DMS53 (cell line): ENCODE measurements at regions not wholly inside any gene's neighbourhood (a gene's known extent, or its start where the extent isn't known, plus 50 kb on each side); places are given as distances from the start of the nearest gene placed in this dataset.

Source experiments
- DNase-seq: peaks from one replicate; lab custom pipeline; 2025; lab: John Stamatoyannopoulos, UW

DNA sequence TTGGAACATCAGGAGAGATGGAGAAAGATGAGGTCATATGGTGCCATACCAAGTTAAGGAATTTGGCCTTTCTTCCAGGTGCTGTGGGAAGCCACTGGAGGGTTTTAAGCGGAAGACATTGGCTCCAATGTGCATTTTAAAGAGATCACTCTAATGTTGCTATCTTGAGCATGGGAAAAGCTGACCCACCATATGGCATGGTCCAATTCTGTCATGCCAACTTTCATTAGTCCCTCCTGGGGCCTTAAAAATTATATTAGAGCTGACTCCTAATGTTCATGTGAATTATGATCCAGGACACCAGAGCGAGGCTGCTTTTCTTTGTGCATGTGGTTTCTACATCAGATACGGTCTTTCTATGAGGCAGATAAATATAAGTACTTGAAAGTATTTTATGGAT lies 335.0 kb upstream of the TSHZ2 start:
- no peak for DNase-seq

DNA sequence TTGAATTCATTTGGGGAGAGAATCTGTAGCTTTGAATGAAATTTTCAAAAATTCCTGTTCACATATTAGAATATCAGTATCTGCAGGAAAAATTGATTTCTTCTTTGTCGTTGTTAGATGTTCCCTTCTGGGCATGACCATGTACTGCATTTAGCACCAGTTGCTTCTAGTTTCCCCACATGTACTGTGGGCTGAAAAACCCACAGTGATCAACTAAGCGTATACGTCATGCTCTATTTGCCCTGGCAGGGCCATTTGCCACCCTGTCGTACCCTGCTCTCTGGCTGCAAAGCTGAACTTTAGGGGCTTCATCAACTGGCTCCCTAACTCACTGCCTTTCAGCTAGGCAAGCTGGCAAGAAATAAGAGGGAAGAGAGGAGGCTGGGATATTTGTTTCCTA lies 340.7 kb upstream of the TSHZ2 start:
- DNase-seq, result no peak

DNA sequence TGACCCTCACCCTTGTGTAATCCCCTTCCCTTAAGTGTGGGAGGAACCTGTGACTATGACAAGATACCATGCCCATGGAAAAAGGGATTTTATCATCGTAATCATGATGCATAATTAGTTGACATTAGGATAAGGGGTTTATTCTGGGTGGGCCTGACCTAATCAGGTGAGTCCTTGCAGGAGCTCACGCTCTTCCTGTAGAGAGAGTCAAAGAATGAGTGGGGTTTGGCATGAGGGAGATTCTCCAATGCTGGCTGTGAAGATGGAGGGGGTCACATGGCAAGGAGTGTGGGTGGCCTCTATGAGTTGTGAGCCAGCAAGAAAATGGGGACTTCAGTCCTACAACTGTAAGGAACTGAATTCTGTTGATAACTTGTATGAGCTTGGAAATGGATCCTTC lies 342.0 kb upstream of the TSHZ2 start:
- DNase-seq, result no peak

DNA sequence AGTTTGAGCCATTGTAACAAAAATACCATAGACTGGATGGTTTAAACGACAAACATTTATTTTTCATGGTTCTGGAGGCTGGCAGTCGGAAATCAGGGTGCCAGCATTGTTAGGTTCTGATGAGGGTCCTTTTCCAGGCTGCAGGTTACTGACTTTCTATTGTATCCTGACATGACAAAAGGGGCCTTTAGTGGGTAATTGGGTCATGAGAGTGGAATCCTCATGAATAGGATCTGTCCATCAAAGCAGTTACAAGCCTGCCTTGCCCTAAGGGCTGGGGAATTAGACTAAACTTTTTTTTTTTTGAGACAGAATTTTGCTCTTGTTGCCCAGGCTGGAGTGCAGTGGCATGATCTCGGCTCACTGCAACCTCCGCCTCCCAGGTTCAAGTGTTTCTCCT lies 347.9 kb upstream of the TSHZ2 start:
- no peak for DNase-seq

DNA sequence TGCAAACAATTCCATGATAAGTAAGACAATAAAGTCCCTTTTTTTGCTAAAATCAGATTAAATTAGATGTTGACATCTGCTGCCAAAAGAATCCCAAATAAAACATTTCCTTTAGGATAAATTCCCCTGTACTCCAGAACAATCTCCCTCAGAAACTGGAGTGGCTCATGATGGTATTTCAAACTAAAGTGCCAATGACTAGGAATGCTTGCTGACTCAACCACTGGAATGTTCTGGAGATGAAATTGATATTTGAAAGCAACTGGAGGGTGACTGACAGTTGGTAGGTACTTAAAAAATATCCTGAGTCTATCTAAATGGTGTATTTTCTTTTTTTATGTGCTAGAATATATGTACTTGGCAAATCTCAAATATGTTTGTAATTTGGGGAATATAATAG lies 350.1 kb upstream of the TSHZ2 start:
- DNase-seq, result no peak

DNA sequence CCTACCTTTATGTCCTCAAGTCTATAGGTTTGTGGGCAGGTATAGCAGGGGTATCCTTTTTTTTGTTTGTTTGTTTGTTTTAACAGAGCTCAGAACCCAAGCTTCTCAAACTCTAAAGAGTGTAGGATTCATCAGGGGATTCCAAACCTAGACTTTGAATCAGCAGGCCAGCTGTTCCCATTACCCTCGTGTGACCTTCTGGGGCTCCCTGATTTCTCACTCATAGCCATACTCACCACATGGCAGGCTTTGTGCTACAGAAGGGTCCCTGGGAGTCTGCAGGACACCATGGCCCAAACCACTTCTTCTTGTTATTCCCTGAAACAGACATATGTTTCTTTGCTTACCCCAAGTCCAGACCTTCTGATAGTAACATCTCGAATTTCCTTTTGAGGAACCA lies 350.8 kb upstream of the TSHZ2 start:
- DNase-seq, result no peak

DNA sequence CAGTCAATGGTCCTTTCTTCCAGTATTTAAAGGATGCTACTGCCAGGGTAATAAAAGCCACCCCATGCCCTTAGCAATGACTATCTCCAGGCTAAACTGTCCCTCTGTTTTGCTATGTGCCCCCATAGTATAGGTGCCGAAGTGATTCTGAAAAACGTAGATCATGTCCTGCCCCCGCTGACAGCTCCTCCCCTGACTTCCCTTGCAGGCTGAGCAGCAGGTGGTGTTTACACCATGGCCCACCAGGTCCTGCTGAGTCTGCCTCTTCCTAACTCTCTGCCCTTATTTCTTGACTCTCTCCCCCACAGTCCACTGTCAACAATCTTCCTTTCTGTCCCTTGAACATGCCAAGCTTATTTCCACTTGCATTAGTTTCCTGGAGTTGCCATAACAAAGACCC lies 352.5 kb upstream of the TSHZ2 start:
- no peak for DNase-seq

DNA sequence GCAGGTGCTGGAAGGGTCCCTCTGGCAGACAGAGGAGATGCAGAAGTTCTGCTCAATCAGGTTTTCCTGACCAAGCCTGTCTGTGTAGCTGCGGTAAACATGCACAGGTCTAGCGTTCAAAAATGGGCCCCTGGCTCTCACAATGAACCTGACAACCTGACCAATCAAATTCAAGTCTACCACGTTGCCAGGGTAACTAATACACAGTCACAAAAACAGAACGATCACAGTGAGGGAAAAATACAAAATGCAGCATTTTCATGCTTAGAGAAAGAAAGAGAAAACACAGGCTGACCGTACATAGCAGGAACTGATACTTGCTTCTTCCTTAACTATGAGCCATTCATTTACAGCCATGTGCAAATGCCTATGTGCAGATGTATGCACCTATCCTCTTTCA lies 353.1 kb upstream of the TSHZ2 start:
- DNase-seq, result no peak

DNA sequence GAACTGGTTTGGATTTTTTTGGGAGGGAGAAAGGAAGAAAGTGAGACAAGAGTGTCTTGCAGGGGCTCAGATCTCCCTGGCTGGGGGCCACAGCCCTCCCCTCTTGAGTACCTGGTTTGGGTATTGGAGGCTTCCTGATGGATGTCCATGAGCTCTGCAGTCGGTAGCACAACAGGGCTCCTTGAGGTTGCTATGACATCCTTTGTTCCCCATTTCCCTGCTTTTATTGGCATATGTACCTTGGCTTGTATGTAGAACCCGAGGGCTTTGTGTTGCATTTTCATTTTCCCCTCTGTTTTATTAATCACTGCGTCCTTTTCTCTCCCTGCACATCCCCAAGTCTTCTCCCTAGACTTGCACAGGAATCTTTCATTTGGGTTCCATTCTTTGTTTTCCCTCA lies 355.5 kb upstream of the TSHZ2 start:
- DNase-seq, result no peak

DNA sequence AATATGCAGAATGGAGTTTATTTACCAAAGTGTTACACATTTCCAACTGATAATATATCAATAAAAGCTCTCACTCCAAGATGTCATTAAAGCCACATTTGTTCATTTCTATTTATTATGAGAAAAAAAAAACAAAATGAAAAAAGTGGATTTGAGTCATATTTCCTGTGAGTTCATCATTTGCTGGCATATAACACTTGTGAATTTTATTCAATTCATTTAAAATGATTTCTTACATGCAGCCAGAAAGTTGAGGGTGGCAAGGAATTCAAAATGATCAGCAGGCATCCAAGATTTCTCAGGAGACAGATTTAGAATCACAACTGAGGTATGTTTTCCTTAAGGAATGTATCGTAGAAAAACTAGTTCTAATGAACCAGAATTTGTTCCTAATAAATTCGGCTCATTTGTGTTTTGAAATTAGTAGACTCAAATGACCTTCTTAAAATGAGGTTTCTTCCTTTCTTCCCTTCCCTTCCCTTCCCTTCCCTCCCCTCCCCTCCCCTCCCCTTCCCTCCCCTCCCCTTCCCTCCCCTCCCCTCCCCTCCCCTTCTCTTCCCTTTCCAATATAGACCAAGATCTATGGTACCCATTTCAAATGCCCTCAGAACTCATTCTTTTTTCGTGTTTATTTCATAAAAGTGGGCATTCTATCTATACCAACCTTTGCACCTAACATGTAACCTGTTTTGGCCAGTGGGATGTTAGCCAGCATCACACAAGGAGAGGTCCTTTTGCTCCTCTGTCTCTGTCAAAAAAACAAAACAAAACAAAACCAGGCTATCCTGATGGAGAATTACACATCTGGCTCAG lies 357.9 kb upstream of the TSHZ2 start:
- DNase-seq, result no peak

DNA sequence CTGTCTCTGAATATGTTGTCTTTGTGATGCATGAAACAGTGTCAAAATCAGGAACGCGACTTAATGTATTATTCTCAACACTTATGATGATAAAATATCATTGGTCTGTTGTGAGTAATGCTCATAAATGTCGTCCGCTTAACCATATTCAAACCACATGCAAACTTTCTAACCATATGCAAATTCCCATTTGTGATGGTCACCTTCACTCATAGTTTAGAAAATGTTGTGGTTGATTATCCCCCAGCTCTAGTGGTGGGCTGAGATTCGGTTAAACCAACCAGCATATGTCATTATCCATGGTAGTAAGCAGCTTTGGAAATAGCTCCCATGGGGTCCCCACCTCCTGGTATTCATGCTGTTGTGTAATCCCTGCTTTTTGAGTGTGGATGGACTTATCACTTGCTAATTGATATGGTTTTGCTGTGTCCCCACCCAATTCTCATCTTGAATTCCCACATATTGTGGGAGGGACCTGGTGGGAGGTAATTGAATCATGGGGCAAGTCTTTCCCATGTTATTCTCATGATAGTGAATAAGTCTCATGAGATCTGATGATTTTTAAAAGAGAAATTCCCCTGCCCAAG lies 360.0 kb upstream of the TSHZ2 start:
- DNase-seq, result no peak

DNA sequence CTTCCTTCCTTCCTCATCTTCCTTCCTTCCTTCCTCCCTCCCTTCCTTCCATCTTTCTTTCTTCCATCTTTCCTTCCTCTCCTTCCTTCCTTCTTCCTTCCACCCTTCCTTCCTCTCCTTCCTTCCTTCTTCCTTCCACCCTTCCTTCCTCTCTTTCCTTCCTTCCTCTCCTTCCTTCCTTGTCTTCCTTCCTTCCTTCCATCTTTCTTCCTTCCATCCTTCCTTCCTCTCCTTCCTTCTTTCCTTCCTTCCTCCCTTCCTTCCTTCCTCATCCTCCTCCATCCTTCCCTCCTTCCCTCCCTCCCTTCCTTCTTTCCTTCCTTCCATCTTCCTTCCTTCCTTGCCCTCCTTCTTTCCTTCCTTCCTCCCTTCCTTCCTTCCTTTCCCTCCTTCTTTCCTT lies 361.4 kb upstream of the TSHZ2 start:
- DNase-seq, result no peak

DNA sequence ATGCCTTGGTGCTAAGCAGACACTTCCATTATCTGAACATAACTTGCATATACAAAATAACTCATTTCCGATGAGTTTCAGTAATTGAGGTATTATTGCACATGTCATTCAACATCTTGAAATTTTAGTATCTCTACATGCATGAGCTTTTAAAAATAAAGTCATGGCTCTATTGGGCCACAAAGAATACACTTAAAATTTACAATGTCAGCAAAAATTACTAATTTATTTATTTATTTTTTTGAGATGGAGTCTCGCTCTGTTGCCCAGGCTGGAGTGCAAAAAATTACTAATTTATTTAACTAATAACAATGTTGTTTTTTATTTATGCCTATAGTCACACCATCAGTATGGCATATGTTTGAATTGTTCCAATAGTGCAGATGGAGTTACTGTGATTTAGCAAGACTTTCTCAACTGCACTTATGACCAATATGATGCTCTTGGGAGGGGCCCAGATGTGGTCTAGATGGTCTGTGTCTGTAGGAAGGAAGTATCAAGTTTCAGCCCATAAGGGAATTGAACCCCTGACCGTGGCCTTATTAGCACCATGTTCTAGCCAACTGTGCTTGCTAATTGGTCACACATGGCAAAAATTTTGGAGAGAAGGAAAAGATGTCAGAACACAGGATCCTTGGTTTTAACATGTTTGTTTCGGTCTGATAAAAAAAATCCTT lies 370.7 kb upstream of the TSHZ2 start:
- DNase-seq, result no peak

DNA sequence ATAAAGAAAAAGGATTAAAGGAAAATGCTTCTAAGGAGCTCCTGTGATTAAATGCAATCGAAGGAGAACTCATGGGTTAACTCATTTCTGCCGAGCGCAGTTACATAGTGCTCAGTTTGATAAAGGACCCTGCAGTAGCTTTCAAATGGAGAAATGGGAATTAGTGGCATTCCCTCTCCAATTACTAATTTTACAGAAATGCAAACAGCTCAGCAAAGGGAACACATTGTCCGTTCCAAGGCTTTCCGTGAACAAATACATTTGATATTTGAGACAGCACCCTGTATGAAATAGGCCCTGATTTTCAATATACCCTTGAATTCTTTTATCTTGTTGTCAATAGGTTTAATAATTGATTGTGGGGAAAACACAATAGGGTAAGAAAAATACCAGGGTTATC lies 375.9 kb upstream of the TSHZ2 start:
- DNase-seq, result no peak

DNA sequence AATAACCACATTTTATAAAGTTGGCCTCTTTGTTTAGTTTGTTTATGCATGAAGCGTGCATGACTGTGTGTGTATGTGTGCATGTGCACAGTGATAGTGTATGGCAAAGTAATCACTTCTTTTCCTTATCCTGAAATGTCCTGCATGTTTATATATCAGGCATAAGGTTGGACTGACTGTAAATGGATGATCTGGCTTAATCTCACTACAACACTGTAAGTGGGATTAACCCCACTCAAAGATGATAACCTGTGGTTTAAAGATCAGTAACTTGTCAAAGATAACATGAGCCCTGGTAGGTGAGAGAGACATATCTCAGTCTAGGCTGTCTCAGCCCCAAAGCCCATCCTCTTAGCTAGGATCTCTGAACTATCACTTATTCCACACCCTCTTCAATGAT lies 376.6 kb upstream of the TSHZ2 start:
- no peak for DNase-seq

DNA sequence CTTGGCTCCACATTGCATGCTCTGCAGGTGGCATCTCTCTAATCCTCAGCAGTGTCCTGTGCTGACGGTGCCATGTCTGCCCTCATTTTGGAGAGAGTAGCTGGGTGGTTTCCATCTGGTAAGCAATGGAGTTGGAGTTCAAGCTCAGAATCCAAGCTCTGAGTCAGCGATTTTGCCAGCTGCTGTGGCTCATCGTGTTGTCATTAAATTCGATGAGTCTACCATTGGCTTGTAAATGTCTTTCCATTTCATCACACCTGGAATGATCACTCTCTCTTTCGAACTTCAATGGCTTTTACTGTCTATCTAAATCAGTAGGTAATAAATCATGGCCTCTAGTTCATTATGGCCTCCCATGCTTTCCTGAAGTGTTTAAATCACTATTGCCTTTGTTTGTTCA lies 378.5 kb upstream of the TSHZ2 start:
- DNase-seq, result no peak

DNA sequence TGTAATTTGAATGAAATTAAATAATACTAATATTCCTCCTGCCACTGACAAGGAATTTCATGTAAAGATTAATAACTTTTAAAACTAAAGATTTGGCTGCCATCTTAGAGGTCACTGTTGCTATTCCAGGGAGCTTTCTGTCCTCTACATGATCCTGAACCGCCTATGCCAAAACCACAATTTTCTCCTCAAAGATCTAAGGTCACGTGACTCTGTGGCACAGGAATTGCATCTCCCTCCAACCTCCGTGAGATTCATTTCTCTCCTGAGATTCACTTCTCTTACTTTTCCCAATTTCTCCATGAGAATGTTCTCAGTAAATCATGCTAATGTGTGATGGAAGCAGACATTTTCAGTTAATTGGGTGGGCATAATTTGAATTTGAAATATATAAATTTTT lies 379.6 kb upstream of the TSHZ2 start:
- no peak for DNase-seq

DNA sequence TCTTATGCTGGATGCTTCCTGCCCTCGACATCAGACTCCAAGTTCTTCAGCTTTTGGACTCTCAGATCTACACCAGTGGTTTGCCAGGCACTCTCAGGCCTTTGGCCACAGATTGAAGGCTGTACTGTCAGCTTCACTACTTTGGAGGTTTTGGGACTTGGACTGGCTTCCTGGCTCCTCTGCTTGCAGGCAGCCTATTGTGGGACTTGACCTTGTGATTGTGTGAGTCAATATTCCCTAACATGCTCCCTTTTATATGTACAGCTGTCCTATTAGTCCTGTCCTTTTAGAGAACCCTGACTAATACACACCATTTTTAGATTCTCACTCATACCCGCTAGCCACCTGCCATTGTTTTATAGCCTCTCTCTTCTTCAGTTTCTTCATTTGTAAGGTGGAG lies 382.1 kb upstream of the TSHZ2 start:
- DNase-seq, result no peak

DNA sequence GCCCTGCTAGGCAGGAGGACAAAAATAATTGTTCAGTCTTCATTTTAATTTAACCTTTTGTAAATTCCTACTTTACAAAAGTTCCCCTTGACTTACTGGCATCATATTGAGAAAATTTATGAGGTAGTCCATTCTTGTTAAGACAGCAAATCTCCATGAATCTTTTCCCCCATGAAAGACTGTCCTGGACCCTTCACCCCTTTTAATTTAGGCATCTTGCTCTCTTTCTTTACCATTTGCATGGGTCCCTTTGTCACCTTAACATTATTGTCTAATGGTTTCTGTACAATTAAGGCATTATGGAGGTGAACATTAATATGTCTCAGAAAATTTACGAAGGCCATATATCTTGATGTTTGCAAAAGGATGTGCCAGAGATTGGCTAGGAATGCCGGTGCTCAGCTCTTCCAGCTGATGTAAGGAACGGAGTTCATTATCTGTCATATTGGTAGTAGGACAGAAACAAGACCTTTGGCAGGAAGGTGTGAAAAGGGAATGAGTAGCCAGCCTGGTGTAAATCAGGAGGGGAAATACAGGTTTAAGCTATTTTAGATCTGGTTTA lies 382.8 kb upstream of the TSHZ2 start:
- DNase-seq, result no peak

DNA sequence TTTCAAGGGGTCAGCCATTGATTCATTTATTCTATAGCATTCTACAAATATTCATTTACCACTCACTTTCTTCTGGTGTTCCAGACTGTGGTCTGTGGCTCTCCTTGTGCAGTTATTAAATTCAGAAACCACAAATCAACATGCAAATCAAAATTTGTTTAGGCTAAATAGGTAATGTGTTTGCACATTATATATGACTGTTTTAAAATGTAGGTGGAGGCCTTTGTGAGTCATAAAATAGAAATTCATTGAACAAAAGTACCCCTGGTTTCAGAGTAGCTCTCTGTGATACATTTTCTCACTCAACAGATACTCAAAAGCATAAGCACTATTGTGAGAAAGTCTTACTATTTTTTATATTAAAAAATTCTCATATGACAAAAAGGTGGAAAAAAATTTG lies 385.5 kb upstream of the TSHZ2 start:
- DNase-seq, result no peak

DNA sequence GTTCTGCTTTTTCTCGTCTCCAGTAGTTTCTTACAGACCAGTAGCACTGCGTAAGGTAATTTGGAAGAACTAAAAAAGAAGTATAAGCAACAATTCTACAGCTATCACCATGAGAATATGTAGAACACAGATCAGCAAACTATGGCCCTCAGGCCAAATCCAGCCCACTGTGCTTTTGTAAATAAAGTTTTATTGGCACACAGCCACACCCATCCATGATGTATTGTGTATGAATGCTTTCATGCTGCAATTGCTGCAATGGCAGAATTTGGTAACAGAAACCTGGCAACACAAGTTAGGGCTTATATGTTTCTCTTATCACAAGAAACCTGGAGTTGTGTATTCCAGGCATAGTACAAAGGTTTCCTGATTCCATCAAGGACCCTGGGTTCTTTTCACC lies 386.8 kb upstream of the TSHZ2 start:
- no peak for DNase-seq

DNA sequence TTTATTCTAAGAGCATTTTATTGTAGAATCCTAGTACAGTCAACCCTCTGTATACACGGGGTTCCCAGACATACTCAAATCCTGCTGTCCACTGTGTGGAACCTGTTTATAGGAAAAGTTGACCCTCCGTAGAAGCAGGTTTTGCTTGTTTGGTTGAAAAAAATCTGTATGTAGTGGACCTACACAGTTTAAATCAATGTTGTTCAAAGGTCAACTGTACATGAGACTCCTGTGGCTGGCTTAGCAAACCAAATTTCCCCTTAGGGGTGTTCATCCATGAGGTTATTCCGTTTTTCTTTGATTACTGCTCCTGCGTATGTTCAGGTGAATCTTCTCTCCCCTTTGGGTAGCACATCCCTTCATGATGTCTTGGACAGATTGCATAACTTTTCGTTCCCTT lies 387.0 kb upstream of the ZFP64 start:
- DNase-seq, result no peak

DNA sequence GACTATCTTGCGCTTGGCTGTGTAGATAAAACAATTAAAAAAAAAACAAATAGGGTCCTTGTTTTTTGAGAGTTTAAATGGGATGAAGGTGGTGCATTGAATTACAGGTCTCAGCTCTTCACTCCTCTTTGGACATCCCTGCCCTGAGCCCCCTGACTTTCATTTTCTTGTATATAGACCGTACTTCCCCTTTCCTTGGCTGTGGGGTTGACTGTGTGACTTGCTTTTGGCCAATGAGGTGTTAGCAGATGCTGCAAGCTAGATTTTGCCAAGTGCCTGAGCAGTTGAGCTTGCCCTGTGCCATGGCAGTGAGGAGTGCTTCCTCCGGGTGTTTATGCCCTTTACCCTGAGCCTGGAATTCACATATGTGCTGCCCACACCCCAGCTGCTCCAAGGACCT lies 386.1 kb upstream of the ZFP64 start:
- no peak for DNase-seq
